NT2/D1 (cell line): ENCODE measurements at regions not wholly inside any gene's neighbourhood (a gene's known extent, or its start where the extent isn't known, plus 50 kb on each side); places are given as distances from the start of the nearest gene placed in this dataset.

Experiments
- SUZ12 ChIP-seq: IDR thresholded peaks from 2 replicates; pipeline ENCODE4 v1.6.1; 2011; ENCODE audit not compliant: insufficient read length, insufficient read depth; ENCODE audit errors: extremely low read depth
- YY1 ChIP-seq: IDR thresholded peaks from 2 replicates; pipeline ENCODE4 v1.6.1; 2011; ENCODE audit not compliant: insufficient read length, insufficient read depth
- ZNF274 ChIP-seq: IDR thresholded peaks from 2 replicates; pipeline ENCODE4 v1.6.1; 2011; ENCODE audit warnings: mild to moderate bottlenecking, low read depth, low read length

GRCh38 chr2:43032213-43033015 lies 194.0 kb downstream of the ZFP36L2 start:
- TF ChIP-seq ZNF274 (no peak), YY1 (no peak), SUZ12 (no peak)
